ENCODE measurements at regions not wholly inside any gene's neighbourhood (a gene's known extent, or its start where the extent isn't known, plus 50 kb on each side); places are given as distances from the start of the nearest gene placed in this dataset.
A peak's percentile ranks its signal among the peaks of the same experiment; 100 is the strongest.

GRCh38 chr17:77382356-77382911, 241.7 kb downstream of the SEC14L1 start:
- DNase-seq (ENCODE audit: extremely low spot score in 2 of 2): no peak
- no peak overlapping the region for H3K4me3 ChIP-seq
- peak overlapping the region; percentile 95 for H3K27ac ChIP-seq
- H3K36me3 ChIP-seq: no peaks in the 10 kb centered on the region
- no peaks in the 10 kb centered on the region for H3K27me3 ChIP-seq
- H3K9me3 ChIP-seq: no peaks in the 10 kb centered on the region
- TF ChIP-seq POLR2A (IDR thresholded peaks at IDR 0.05) (no peak), CTCF (IDR thresholded peaks at IDR 0.05) (no peak), POLR2AphosphoS5 (IDR thresholded peaks at IDR 0.05; ENCODE audit: insufficient read depth in 1 of 2, low read depth in 1 of 2) (no peak)
- intact Hi-C loops (cut with DNase I): no loop called here
- H3K4me1 ChIP-seq: peaks cover 99% of the 10 kb centered on the region

GRCh38 chr17:77382966-77383612, 242.3 kb downstream of the SEC14L1 start:
- DNase-seq (ENCODE audit: extremely low spot score in 2 of 2): no peak
- TF ChIP-seq POLR2AphosphoS5 (IDR thresholded peaks at IDR 0.05; ENCODE audit: insufficient read depth in 1 of 2, low read depth in 1 of 2): no peak

GRCh38 chr17:77383613-77384608, 243.1 kb downstream of the SEC14L1 start:
- Histone ChIP-seq H3K4me1 (peaks cover 99% of the 10 kb centered on the region), H3K27ac (peak overlapping the region; percentile 95), H3K4me3 (peak overlapping the region in 1 of 2 donors; percentile 3), H3K27me3 (no peaks in the 10 kb centered on the region), H3K36me3 (no peaks in the 10 kb centered on the region), H3K9me3 (no peaks in the 10 kb centered on the region)
- intact Hi-C loops (cut with DNase I): no loop called here
- no peak for TF ChIP-seq POLR2AphosphoS5 (IDR thresholded peaks at IDR 0.05; ENCODE audit: insufficient read depth in 1 of 2, low read depth in 1 of 2)
- TF ChIP-seq POLR2A (IDR thresholded peaks at IDR 0.05): no peak
- TF ChIP-seq CTCF (IDR thresholded peaks at IDR 0.05): no peak
- no peak for DNase-seq (ENCODE audit: extremely low spot score in 2 of 2)

More at GRCh38 chr17:77382966-77383612, 242.3 kb downstream of the SEC14L1 start:
- H3K27me3 ChIP-seq: no peaks in the 10 kb centered on the region
- no peak overlapping the region for H3K4me3 ChIP-seq
- H3K4me1 ChIP-seq: peaks cover 99% of the 10 kb centered on the region
- H3K27ac ChIP-seq: peak overlapping the region; percentile 95
- intact Hi-C loops (cut with DNase I): no loop called here
- H3K36me3 ChIP-seq: no peaks in the 10 kb centered on the region
- H3K9me3 ChIP-seq: no peaks in the 10 kb centered on the region

GRCh38 chr17:77385750-77386501, 245.2 kb downstream of the SEC14L1 start:
- H3K4me3 ChIP-seq: no peak overlapping the region
- H3K36me3 ChIP-seq: no peaks in the 10 kb centered on the region
- DNase-seq (ENCODE audit: extremely low spot score in 2 of 2): no peak
- peaks cover 96% of the 10 kb centered on the region for H3K4me1 ChIP-seq
- TF ChIP-seq POLR2AphosphoS5 (IDR thresholded peaks at IDR 0.05; ENCODE audit: insufficient read depth in 1 of 2, low read depth in 1 of 2) (peak in 1 of 2 donors; percentile 59), POLR2A (IDR thresholded peaks at IDR 0.05) (no peak), CTCF (IDR thresholded peaks at IDR 0.05) (no peak)
- H3K9me3 ChIP-seq: no peaks in the 10 kb centered on the region
- intact Hi-C loops (cut with DNase I): no loop called here
- no peaks in the 10 kb centered on the region for H3K27me3 ChIP-seq
- peak overlapping the region; percentile 95 for H3K27ac ChIP-seq

Measured in vagina (tissue), 2 donors.